ENCODE measurements at regions not wholly inside any gene's neighbourhood (a gene's known extent, or its start where the extent isn't known, plus 50 kb on each side); places are given as distances from the start of the nearest gene placed in this dataset.

DNA sequence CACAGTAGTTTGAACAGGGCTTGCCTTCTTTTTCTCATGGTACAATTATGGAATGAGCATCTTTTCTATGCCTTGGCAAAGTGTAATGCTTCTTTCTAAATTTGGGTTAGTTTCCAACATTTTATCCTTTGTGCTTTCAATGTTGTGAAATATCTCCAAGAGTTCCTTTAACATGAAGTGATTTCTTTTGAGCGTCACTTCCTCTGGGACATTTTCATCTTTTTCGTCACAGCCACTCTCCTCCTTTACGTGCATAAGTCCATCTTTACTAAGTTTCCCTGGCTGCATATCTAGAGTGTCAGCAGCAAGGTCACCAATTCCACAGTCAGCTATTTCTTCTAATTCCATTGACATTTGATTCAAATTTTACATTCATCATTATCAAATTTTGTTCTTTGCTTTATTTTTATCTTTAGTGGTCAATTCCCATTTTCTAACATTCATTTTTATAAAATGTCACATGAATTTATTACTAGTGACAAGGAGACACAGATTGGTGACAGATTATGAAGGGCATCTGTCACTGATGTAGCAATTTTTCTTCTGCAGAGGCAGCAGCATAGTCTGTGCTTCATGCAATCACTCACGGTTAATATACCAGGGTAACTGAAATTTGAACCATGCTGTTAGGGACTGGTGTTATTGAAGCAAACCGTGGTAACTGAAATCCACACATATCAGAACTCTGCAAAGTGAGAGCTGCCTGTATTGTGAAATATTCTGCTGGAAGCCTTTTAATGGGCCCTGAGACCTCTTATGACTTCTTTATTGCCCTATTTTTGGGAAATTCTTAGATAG, 126.5 kb upstream of the THBS1 start:
- no peak overlapping the region for H3K27ac ChIP-seq (ENCODE audit: low read depth, low read length)
- no peaks in the 10 kb centered on the region for H3K4me1 ChIP-seq (replicated peaks in 1 of 4; ENCODE audit: control insufficient read depth in 3 of 4, insufficient read depth in 4 of 4, low read length in 3 of 4)
- no peak overlapping the region for H2BK120ac ChIP-seq (replicated peaks; ENCODE audit: low read depth, low read length)
- H3K56ac ChIP-seq (replicated peaks; ENCODE audit: insufficient read length, low read depth, low read length): no peak overlapping the region
- no peak overlapping the region for H3K9ac ChIP-seq (replicated peaks in 1 of 4; ENCODE audit: extremely low read depth in 1 of 4, low read depth in 3 of 4, low read length in 3 of 4)
- H2BK5ac ChIP-seq (ENCODE audit: low read depth, low read length): no peak overlapping the region
- ChIA-PET POLR2A (ENCODE audit: partially characterized antibody) (interaction anchor here (0.9 kb wide), 1 partner anchor 126 kb away, joined by 3 read pairs; no protein-coding TSS in a partner anchor), CTCF (ENCODE audit: partially characterized antibody) (interaction anchor here (0.7 kb wide), 1 partner anchor 34 kb away, joined by 4 read pairs; no protein-coding TSS in a partner anchor)
- no peak overlapping the region for H3K4me3 ChIP-seq (ENCODE audit: extremely low read depth in 1 of 4, insufficient read depth in 2 of 4, low read depth in 3 of 4, low read length in 4 of 4)
- H2AFZ ChIP-seq (ENCODE audit: low read length): no peak overlapping the region
- no peak overlapping the region for H3K18ac ChIP-seq (ENCODE audit: extremely low read depth, low read length)
- H3K79me2 ChIP-seq (ENCODE audit: control insufficient read depth in 1 of 2, insufficient read depth in 2 of 2, low read length in 2 of 2): no peaks in the 10 kb centered on the region
- WGBS, 2 experiments (ENCODE audit: extremely low coverage in 1 of 2, insufficient coverage in 1 of 2, insufficient read length in 1 of 2, insufficient replicate concordance in 2 of 2, low coverage in 1 of 2, low lambda C conversion rate in 2 of 2, missing lambda C conversion rate in 1 of 2): 89% methylated on average over 5 of the region's 5 CpGs; no CpG with 5 or more reads in 1 of the 2 experiments
- H2AK5ac ChIP-seq (ENCODE audit: low read depth, low read length): no peak overlapping the region
- H3K4ac ChIP-seq (replicated peaks; ENCODE audit: insufficient read length, low read depth, low read length): no peak overlapping the region
- no peak overlapping the region for H3K14ac ChIP-seq (ENCODE audit: insufficient read length)
- peaks cover 0 to 5% of the 10 kb centered on the region in 2 experiments; a peak in 1 of 4 replicates for H3K9me3 ChIP-seq (ENCODE audit: insufficient read depth in 2 of 2, low read depth in 1 of 2, low read length in 1 of 2)
- H3K27me3 ChIP-seq (replicated peaks in 1 of 4; ENCODE audit: control insufficient read depth in 3 of 4, extremely low read depth in 1 of 4, insufficient read depth in 3 of 4, low read length in 3 of 4): no peaks in the 10 kb centered on the region
- H2BK20ac ChIP-seq (ENCODE audit: low read length): no peak overlapping the region
- DNase-seq (ENCODE audit: low read depth in 1 of 2, low spot score in 2 of 2) (no peak), FAIRE-seq (no peak)
- H3K23me2 ChIP-seq (ENCODE audit: low read depth, low read length): no peaks in the 10 kb centered on the region
- no peak overlapping the region for H2BK12ac ChIP-seq (ENCODE audit: low read depth, low read length)
- no peak overlapping the region for H4K8ac ChIP-seq (ENCODE audit: extremely low read depth, insufficient read depth, low read length)
- H4K5ac ChIP-seq (ENCODE audit: insufficient read length, low read depth, low read length): no peak overlapping the region
- H3K23ac ChIP-seq (ENCODE audit: insufficient read length): no peak overlapping the region
- no peak overlapping the region for H4K91ac ChIP-seq (replicated peaks; ENCODE audit: insufficient read length, low read length)
- H3K79me1 ChIP-seq (ENCODE audit: low read depth, low read length): no peaks in the 10 kb centered on the region
- no peak overlapping the region for H2BK15ac ChIP-seq (ENCODE audit: low read length)
- no peak overlapping the region for H3K4me2 ChIP-seq (ENCODE audit: insufficient read depth in 1 of 2, low read depth in 2 of 2, low read length in 2 of 2)
- no peaks in the 10 kb centered on the region for H4K20me1 ChIP-seq (replicated peaks in 1 of 2; ENCODE audit: control insufficient read depth in 1 of 2, insufficient read depth in 2 of 2, low read length in 2 of 2)
- H3K36me3 ChIP-seq (ENCODE audit: control insufficient read depth in 2 of 4, insufficient read depth in 4 of 4, low read length in 3 of 4): no peaks in the 10 kb centered on the region
- no peak for TF ChIP-seq POLR2AphosphoS5 (IDR thresholded peaks at IDR 0.05; ENCODE audit: low read depth, low read length)
